WTC11 (cell line): ENCODE measurements at regions not wholly inside any gene's neighbourhood (a gene's known extent, or its start where the extent isn't known, plus 50 kb on each side); places are given as distances from the start of the nearest gene placed in this dataset.

ENCODE experiments used
- ATAC-seq: fragments of 200-7000 bp; cut with Tn5 transposase; 2 replicates; pipeline ENCODE4 v1.10.0; 2021; ENCODE audit warnings: mild to moderate bottlenecking, moderate library complexity
- CTCF ChIA-PET: fragments of 300-600 bp; sonication (Branson Sonifier 250); formaldehyde crosslinking; loops from one replicate; lab custom pipeline; 2021; ENCODE audit warnings: antibody characterized with exemption; lab: Charles Lee
- POLR2A ChIA-PET: fragments of 350-600 bp; sonication (Branson Sonifier 250); formaldehyde crosslinking; loops from one replicate; lab custom pipeline; 2021; ENCODE audit warnings: antibody characterized with exemption; lab: Charles Lee
- DNase-seq: peaks from one replicate; pipeline ENCODE4 v3.0.0; 2021; ENCODE audit warnings: low spot score
- H3K27ac Mint-ChIP-seq: 2 replicates; pipeline ENCODE4 v1.8.0; 2021; ENCODE audit warnings: mixed read lengths
- H3K27me3 Mint-ChIP-seq: 2 replicates; pipeline ENCODE4 v1.8.0; 2021; ENCODE audit warnings: low read depth, mild to moderate bottlenecking, moderate library complexity, mixed read lengths
- H3K36me3 Mint-ChIP-seq: 2 replicates; pipeline ENCODE4 v1.8.0; 2021; ENCODE audit warnings: mixed read lengths
- H3K4me1 Mint-ChIP-seq: 2 replicates; pipeline ENCODE4 v1.8.0; 2022; ENCODE audit warnings: mixed read lengths
- H3K4me3 Mint-ChIP-seq: 2 replicates; pipeline ENCODE4 v1.8.0; 2021; ENCODE audit warnings: mild to moderate bottlenecking, moderate library complexity, mixed read lengths
- H3K9me3 Mint-ChIP-seq: 2 replicates; pipeline ENCODE4 v1.8.0; 2021; ENCODE audit warnings: mixed read lengths
- ATF1 ChIP-seq: sonication (generic); formaldehyde crosslinking; IDR thresholded peaks from 2 replicates; pipeline ENCODE4 v1.8.1; 2023; ENCODE audit warnings: mild to moderate bottlenecking, moderate library complexity, missing genetic modification reagents
- CBFB ChIP-seq: sonication (generic); formaldehyde crosslinking; IDR thresholded peaks from 2 replicates; pipeline ENCODE4 v1.8.1; 2022; ENCODE audit warnings: mild to moderate bottlenecking, low read depth, missing genetic modification reagents
- ESRRA ChIP-seq: sonication (generic); formaldehyde crosslinking; IDR thresholded peaks from 2 replicates; pipeline ENCODE4 v1.8.1; 2022; ENCODE audit warnings: mild to moderate bottlenecking, missing genetic modification reagents, borderline replicate concordance
- GRHL2 ChIP-seq: fragments of 250-450 bp; sonication (Bioruptor Pico); IDR thresholded peaks from 2 replicates; pipeline ENCODE4 v1.8.0; 2022; ENCODE audit warnings: mild to moderate bottlenecking, moderate library complexity; ENCODE audit not compliant: insufficient replicate concordance, severe bottlenecking
- IRF2 ChIP-seq: sonication (generic); formaldehyde crosslinking; IDR thresholded peaks from 2 replicates; pipeline ENCODE4 v1.8.0; 2022; ENCODE audit warnings: low read depth, missing genetic modification reagents, borderline replicate concordance
- MLX ChIP-seq: sonication (generic); formaldehyde crosslinking; IDR thresholded peaks from 2 replicates; pipeline ENCODE4 v1.8.1; 2023; ENCODE audit warnings: mild to moderate bottlenecking, missing genetic modification reagents, moderate library complexity
- MXD4 ChIP-seq: fragments of 250-450 bp; sonication (Bioruptor Pico); IDR thresholded peaks from 2 replicates; pipeline ENCODE4 v1.8.0; 2021; ENCODE audit warnings: mild to moderate bottlenecking, moderate library complexity, borderline replicate concordance
- MYBL2 ChIP-seq: sonication (generic); formaldehyde crosslinking; IDR thresholded peaks from 2 replicates; pipeline ENCODE4 v1.8.1; 2023; ENCODE audit warnings: mild to moderate bottlenecking, moderate library complexity, missing genetic modification reagents
- NFATC4 ChIP-seq: fragments of 250-450 bp; sonication (Bioruptor Pico); IDR thresholded peaks from 2 replicates; pipeline ENCODE4 v1.9.0; 2021; ENCODE audit warnings: mild to moderate bottlenecking
- PRDM15 ChIP-seq: sonication (generic); formaldehyde crosslinking; IDR thresholded peaks from 2 replicates; pipeline ENCODE4 v1.8.0; 2022; ENCODE audit warnings: missing genetic modification reagents
- PRRX2 ChIP-seq: fragments of 250-450 bp; sonication (Bioruptor Pico); IDR thresholded peaks from 2 replicates; pipeline ENCODE4 v1.8.0; 2021; ENCODE audit warnings: mild to moderate bottlenecking
- SMAD4 ChIP-seq: sonication (generic); formaldehyde crosslinking; IDR thresholded peaks from 2 replicates; pipeline ENCODE4 v1.8.0; 2022; ENCODE audit warnings: mild to moderate bottlenecking, missing genetic modification reagents
- SOX15 ChIP-seq: fragments of 250-450 bp; sonication (Bioruptor Pico); IDR thresholded peaks from 2 replicates; pipeline ENCODE4 v1.9.0; 2021; ENCODE audit warnings: mild to moderate bottlenecking
- TCF7 ChIP-seq: sonication (generic); formaldehyde crosslinking; IDR thresholded peaks from 2 replicates; pipeline ENCODE4 v1.8.0; 2022; ENCODE audit warnings: mild to moderate bottlenecking, low read depth, missing genetic modification reagents, moderate library complexity
- TP53 ChIP-seq: sonication (generic); formaldehyde crosslinking; IDR thresholded peaks from 2 replicates; pipeline ENCODE4 v1.8.1; 2023; ENCODE audit warnings: mild to moderate bottlenecking, missing genetic modification reagents
- ZNF281 ChIP-seq: sonication (generic); formaldehyde crosslinking; IDR thresholded peaks from 2 replicates; pipeline ENCODE4 v1.8.0; 2023; ENCODE audit warnings: mild to moderate bottlenecking, missing genetic modification reagents
- TF ChIP-seq, protein P1 (sequence below): sonication (generic); formaldehyde crosslinking; IDR thresholded peaks from 2 replicates; pipeline ENCODE4 v1.8.1; 2023; ENCODE audit warnings: mild to moderate bottlenecking, missing genetic modification reagents
- TF ChIP-seq, protein P2 (sequence below): sonication (generic); formaldehyde crosslinking; IDR thresholded peaks from 2 replicates; pipeline ENCODE4 v1.8.1; 2023; ENCODE audit warnings: mild to moderate bottlenecking, missing genetic modification reagents, borderline replicate concordance
- TF ChIP-seq, protein P3 (sequence below): sonication (generic); formaldehyde crosslinking; IDR thresholded peaks from 2 replicates; pipeline ENCODE4 v1.8.1; 2022; ENCODE audit warnings: low read depth, mild to moderate bottlenecking, moderate library complexity, missing genetic modification reagents, borderline replicate concordance
- TF ChIP-seq, protein P4 (sequence below): sonication (generic); formaldehyde crosslinking; IDR thresholded peaks from 2 replicates; pipeline ENCODE4 v1.8.0; 2022; ENCODE audit warnings: mild to moderate bottlenecking, missing genetic modification reagents

- ChIA-PET POLR2A (no interaction called here), CTCF (no interaction called here)
- Mint-ChIP-seq H3K27me3 (no peaks in the 10 kb centered on the region), H3K4me1 (peaks cover 15% of the 10 kb centered on the region), H3K4me3 (no peak overlapping the region), H3K9me3 (peaks cover 9% of the 10 kb centered on the region), H3K27ac (no peak overlapping the region), H3K36me3 (peaks cover 8% of the 10 kb centered on the region)
- TF ChIP-seq ATF1 (CRISPR knock-in tag): no peak
- TF ChIP-seq CBFB (CRISPR knock-in tag): no peak
- no peak for TF ChIP-seq MYBL2 (CRISPR knock-in tag)
- no peak for TF ChIP-seq MXD4 (CRISPR knock-in tag)
- no peak for ATAC-seq
- no peak for DNase-seq
Measured at GRCh38 chr10:28155726-28156125, 147.1 kb downstream of the MPP7 start.

DNA sequence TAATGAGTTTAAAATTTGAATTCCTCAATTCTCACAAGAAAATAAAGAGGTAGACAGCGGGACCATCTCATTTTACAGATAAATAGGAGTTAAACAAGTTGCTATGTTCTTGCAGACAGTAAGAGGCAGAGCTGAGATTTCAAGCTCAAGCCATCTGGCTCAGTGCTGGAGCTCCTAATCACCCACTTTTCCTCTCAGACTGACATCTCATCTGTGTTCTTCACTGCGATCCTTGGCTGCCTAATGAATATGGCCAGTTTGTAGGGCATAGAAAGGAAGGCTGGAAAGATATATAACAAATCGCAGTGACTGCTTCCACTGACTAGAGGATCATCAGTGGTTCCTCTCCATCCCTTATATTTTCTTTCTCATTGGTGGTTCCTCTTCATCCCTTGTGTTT, 151.2 kb downstream of the MPP7 start:
- peaks cover 9% of the 10 kb centered on the region for H3K4me1 Mint-ChIP-seq
- DNase-seq (no peak), ATAC-seq (no peak)
- TF ChIP-seq SOX15 (CRISPR knock-in tag) (no peak), IRF2 (CRISPR knock-in tag) (no peak), PRDM15 (CRISPR knock-in tag) (no peak), ZNF281 (CRISPR knock-in tag) (no peak), TCF7 (CRISPR knock-in tag) (no peak), MLX (CRISPR knock-in tag) (no peak), TP53 (no peak), SMAD4 (CRISPR knock-in tag) (no peak), NFATC4 (CRISPR knock-in tag) (no peak), PRRX2 (no peak), GRHL2 (CRISPR knock-in tag) (no peak), ATF1 (CRISPR knock-in tag) (no peak), ESRRA (CRISPR knock-in tag) (no peak)
- TF ChIP-seq, protein P1, sequence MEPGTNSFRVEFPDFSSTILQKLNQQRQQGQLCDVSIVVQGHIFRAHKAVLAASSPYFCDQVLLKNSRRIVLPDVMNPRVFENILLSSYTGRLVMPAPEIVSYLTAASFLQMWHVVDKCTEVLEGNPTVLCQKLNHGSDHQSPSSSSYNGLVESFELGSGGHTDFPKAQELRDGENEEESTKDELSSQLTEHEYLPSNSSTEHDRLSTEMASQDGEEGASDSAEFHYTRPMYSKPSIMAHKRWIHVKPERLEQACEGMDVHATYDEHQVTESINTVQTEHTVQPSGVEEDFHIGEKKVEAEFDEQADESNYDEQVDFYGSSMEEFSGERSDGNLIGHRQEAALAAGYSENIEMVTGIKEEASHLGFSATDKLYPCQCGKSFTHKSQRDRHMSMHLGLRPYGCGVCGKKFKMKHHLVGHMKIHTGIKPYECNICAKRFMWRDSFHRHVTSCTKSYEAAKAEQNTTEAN (CRISPR knock-in tag): no peak
- TF ChIP-seq, protein P2, sequence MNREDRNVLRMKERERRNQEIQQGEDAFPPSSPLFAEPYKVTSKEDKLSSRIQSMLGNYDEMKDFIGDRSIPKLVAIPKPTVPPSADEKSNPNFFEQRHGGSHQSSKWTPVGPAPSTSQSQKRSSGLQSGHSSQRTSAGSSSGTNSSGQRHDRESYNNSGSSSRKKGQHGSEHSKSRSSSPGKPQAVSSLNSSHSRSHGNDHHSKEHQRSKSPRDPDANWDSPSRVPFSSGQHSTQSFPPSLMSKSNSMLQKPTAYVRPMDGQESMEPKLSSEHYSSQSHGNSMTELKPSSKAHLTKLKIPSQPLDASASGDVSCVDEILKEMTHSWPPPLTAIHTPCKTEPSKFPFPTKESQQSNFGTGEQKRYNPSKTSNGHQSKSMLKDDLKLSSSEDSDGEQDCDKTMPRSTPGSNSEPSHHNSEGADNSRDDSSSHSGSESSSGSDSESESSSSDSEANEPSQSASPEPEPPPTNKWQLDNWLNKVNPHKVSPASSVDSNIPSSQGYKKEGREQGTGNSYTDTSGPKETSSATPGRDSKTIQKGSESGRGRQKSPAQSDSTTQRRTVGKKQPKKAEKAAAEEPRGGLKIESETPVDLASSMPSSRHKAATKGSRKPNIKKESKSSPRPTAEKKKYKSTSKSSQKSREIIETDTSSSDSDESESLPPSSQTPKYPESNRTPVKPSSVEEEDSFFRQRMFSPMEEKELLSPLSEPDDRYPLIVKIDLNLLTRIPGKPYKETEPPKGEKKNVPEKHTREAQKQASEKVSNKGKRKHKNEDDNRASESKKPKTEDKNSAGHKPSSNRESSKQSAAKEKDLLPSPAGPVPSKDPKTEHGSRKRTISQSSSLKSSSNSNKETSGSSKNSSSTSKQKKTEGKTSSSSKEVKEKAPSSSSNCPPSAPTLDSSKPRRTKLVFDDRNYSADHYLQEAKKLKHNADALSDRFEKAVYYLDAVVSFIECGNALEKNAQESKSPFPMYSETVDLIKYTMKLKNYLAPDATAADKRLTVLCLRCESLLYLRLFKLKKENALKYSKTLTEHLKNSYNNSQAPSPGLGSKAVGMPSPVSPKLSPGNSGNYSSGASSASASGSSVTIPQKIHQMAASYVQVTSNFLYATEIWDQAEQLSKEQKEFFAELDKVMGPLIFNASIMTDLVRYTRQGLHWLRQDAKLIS (CRISPR knock-in tag): no peak
- TF ChIP-seq, protein P3, sequence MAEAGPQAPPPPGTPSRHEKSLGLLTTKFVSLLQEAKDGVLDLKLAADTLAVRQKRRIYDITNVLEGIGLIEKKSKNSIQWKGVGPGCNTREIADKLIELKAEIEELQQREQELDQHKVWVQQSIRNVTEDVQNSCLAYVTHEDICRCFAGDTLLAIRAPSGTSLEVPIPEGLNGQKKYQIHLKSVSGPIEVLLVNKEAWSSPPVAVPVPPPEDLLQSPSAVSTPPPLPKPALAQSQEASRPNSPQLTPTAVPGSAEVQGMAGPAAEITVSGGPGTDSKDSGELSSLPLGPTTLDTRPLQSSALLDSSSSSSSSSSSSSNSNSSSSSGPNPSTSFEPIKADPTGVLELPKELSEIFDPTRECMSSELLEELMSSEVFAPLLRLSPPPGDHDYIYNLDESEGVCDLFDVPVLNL (CRISPR knock-in tag): no peak
- TF ChIP-seq, protein P4, sequence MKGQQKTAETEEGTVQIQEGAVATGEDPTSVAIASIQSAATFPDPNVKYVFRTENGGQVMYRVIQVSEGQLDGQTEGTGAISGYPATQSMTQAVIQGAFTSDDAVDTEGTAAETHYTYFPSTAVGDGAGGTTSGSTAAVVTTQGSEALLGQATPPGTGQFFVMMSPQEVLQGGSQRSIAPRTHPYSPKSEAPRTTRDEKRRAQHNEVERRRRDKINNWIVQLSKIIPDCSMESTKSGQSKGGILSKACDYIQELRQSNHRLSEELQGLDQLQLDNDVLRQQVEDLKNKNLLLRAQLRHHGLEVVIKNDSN: no peak
- H3K27ac Mint-ChIP-seq: no peak overlapping the region
- CTCF ChIA-PET: no interaction called here
- no peaks in the 10 kb centered on the region for H3K36me3 Mint-ChIP-seq
- no peaks in the 10 kb centered on the region for H3K9me3 Mint-ChIP-seq
- no peaks in the 10 kb centered on the region for H3K27me3 Mint-ChIP-seq
- no peak overlapping the region for H3K4me3 Mint-ChIP-seq
- POLR2A ChIA-PET: no interaction called here
